BLaER1 (cell line): ENCODE measurements at regions not wholly inside any gene's neighbourhood (a gene's known extent, or its start where the extent isn't known, plus 50 kb on each side); places are given as distances from the start of the nearest gene placed in this dataset.

Experiments
- H3K27ac ChIP-seq: shearing (Covaris generic); formaldehyde crosslinking; 2 replicates; pipeline ENCODE4 v1.8.1; 2022
- H3K27me3 ChIP-seq: shearing (Covaris generic); formaldehyde crosslinking; 2 replicates; pipeline ENCODE4 v1.8.1; 2022
- H3K36me3 ChIP-seq: shearing (Covaris generic); formaldehyde crosslinking; 2 replicates; pipeline ENCODE4 v1.8.1; 2022
- H3K4me1 ChIP-seq: shearing (Covaris generic); formaldehyde crosslinking; 2 replicates; pipeline ENCODE4 v1.8.1; 2022
- H3K4me2 ChIP-seq: shearing (Covaris generic); formaldehyde crosslinking; 2 replicates; pipeline ENCODE4 v1.8.1; 2022
- H3K4me3 ChIP-seq: shearing (Covaris generic); formaldehyde crosslinking; 2 replicates; pipeline ENCODE4 v1.8.1; 2022
- H3K9ac ChIP-seq: shearing (Covaris generic); formaldehyde crosslinking; 2 replicates; pipeline ENCODE4 v1.8.1; 2022
- H3K9me3 ChIP-seq: shearing (Covaris generic); formaldehyde crosslinking; 2 replicates; pipeline ENCODE4 v1.8.1; 2022
- H4K20me1 ChIP-seq: shearing (Covaris generic); formaldehyde crosslinking; 2 replicates; pipeline ENCODE4 v1.8.1; 2022
- Cebpa-rat ChIP-seq: shearing (Covaris generic); IDR thresholded peaks from 2 replicates; pipeline ENCODE4 v1.8.1; 2022

- no peaks in the 10 kb centered on the region for H4K20me1 ChIP-seq
- no peak overlapping the region for H3K4me3 ChIP-seq
- no peak for TF ChIP-seq Cebpa-rat
- peak overlapping the region; percentile 82 for H3K4me2 ChIP-seq
- H3K36me3 ChIP-seq = no peaks in the 10 kb centered on the region
- peak overlapping the region; percentile 66 for H3K27ac ChIP-seq
- H3K9ac ChIP-seq = no peak overlapping the region
- no peaks in the 10 kb centered on the region for H3K27me3 ChIP-seq
- H3K9me3 ChIP-seq = no peaks in the 10 kb centered on the region
- H3K4me1 ChIP-seq = peaks cover 52% of the 10 kb centered on the region
These were observed 189.4 kb downstream of the MED10 start for GRCh38 chr5:6188976-6189375.

- peak overlapping the region; percentile 17 for H3K9ac ChIP-seq
- 0 out of 2 replicates have a peak overlapping the region, but pooled peaks have one; percentile 24 for H3K4me3 ChIP-seq
- H3K27ac ChIP-seq = peak overlapping the region; percentile 77
- H3K27me3 ChIP-seq = no peaks in the 10 kb centered on the region
- no peaks in the 10 kb centered on the region for H3K36me3 ChIP-seq
- no peak for TF ChIP-seq Cebpa-rat
- peaks cover 52% of the 10 kb centered on the region for H3K4me1 ChIP-seq
- peak overlapping the region; percentile 82 for H3K4me2 ChIP-seq
- H4K20me1 ChIP-seq = no peaks in the 10 kb centered on the region
- no peaks in the 10 kb centered on the region for H3K9me3 ChIP-seq
These were observed 190.0 kb downstream of the MED10 start for GRCh38 chr5:6188344-6188743.

GRCh38 chr5:6187501-6187900 lies 190.8 kb downstream of the MED10 start:
- Histone ChIP-seq H3K9me3 (no peaks in the 10 kb centered on the region), H3K27me3 (no peaks in the 10 kb centered on the region), H3K4me3 (0 out of 2 replicates have a peak overlapping the region, but pooled peaks have one; percentile 24), H3K4me1 (peaks cover 52% of the 10 kb centered on the region), H3K27ac (peak overlapping the region; percentile 77), H3K36me3 (no peaks in the 10 kb centered on the region), H3K4me2 (peak overlapping the region; percentile 82), H3K9ac (peak overlapping the region; percentile 17; the same call in 1 of the 2 replicates), H4K20me1 (no peaks in the 10 kb centered on the region)
- TF ChIP-seq Cebpa-rat = no peak

- no peak overlapping the region for H3K27ac ChIP-seq
- no peak for TF ChIP-seq Cebpa-rat
- no peaks in the 10 kb centered on the region for H3K27me3 ChIP-seq
- H3K4me3 ChIP-seq = no peak overlapping the region
- no peaks in the 10 kb centered on the region for H3K36me3 ChIP-seq
- peaks cover 43% of the 10 kb centered on the region for H3K4me1 ChIP-seq
- no peak overlapping the region for H3K9ac ChIP-seq
- no peaks in the 10 kb centered on the region for H3K9me3 ChIP-seq
- no peak overlapping the region for H3K4me2 ChIP-seq
- H4K20me1 ChIP-seq = no peaks in the 10 kb centered on the region
These were observed 192.8 kb downstream of the MED10 start for GRCh38 chr5:6185574-6185973.

- Histone ChIP-seq H3K36me3 (no peaks in the 10 kb centered on the region), H3K4me3 (no peak overlapping the region), H4K20me1 (no peaks in the 10 kb centered on the region), H3K4me2 (no peak overlapping the region), H3K27me3 (no peaks in the 10 kb centered on the region), H3K9me3 (no peaks in the 10 kb centered on the region), H3K4me1 (peaks cover 32% of the 10 kb centered on the region), H3K27ac (no peak overlapping the region), H3K9ac (no peak overlapping the region)
- no peak for TF ChIP-seq Cebpa-rat
These were observed 193.9 kb downstream of the MED10 start for GRCh38 chr5:6184481-6184880.

- Histone ChIP-seq H3K4me3 (no peak overlapping the region), H3K9ac (no peak overlapping the region), H4K20me1 (no peaks in the 10 kb centered on the region), H3K4me2 (no peak overlapping the region), H3K36me3 (no peaks in the 10 kb centered on the region), H3K27me3 (no peaks in the 10 kb centered on the region), H3K4me1 (peaks cover 24% of the 10 kb centered on the region), H3K27ac (no peak overlapping the region), H3K9me3 (no peaks in the 10 kb centered on the region)
- TF ChIP-seq Cebpa-rat = no peak
These were observed 194.7 kb downstream of the MED10 start for GRCh38 chr5:6183391-6184390.

GRCh38 chr5:6182271-6182815 lies 196.0 kb downstream of the MED10 start:
- no peak for TF ChIP-seq Cebpa-rat
- no peaks in the 10 kb centered on the region for H3K9me3 ChIP-seq

GRCh38 chr5:6181871-6182270 lies 196.5 kb downstream of the MED10 start:
- no peaks in the 10 kb centered on the region for H4K20me1 ChIP-seq

More at GRCh38 chr5:6182271-6182815, 196.0 kb downstream of the MED10 start:
- H3K27ac ChIP-seq = no peak overlapping the region
- no peaks in the 10 kb centered on the region for H3K36me3 ChIP-seq
- no peaks in the 10 kb centered on the region for H3K27me3 ChIP-seq
- H3K4me2 ChIP-seq = no peak overlapping the region
- H3K4me1 ChIP-seq = peaks cover 11% of the 10 kb centered on the region
- H4K20me1 ChIP-seq = no peaks in the 10 kb centered on the region
- H3K9ac ChIP-seq = no peak overlapping the region
- H3K4me3 ChIP-seq = no peak overlapping the region

GRCh38 chr5:6181147-6181729 lies 197.1 kb downstream of the MED10 start:
- no peaks in the 10 kb centered on the region for H4K20me1 ChIP-seq
- H3K9me3 ChIP-seq = no peaks in the 10 kb centered on the region
- H3K36me3 ChIP-seq = no peaks in the 10 kb centered on the region
- no peak overlapping the region for H3K4me3 ChIP-seq
- H3K4me1 ChIP-seq = no peaks in the 10 kb centered on the region
- H3K27me3 ChIP-seq = no peaks in the 10 kb centered on the region
- no peak overlapping the region for H3K4me2 ChIP-seq
- no peak overlapping the region for H3K9ac ChIP-seq
- H3K27ac ChIP-seq = no peak overlapping the region
- TF ChIP-seq Cebpa-rat = no peak

More at GRCh38 chr5:6181871-6182270, 196.5 kb downstream of the MED10 start:
- H3K36me3 ChIP-seq = no peaks in the 10 kb centered on the region
- H3K4me1 ChIP-seq = peaks cover 6% of the 10 kb centered on the region
- H3K9ac ChIP-seq = no peak overlapping the region
- no peak overlapping the region for H3K4me3 ChIP-seq
- no peak overlapping the region for H3K4me2 ChIP-seq
- TF ChIP-seq Cebpa-rat = no peak
- H3K27ac ChIP-seq = no peak overlapping the region
- no peaks in the 10 kb centered on the region for H3K9me3 ChIP-seq
- no peaks in the 10 kb centered on the region for H3K27me3 ChIP-seq
